IMR-90 (cell line): ENCODE measurements at regions not wholly inside any gene's neighbourhood (a gene's known extent, or its start where the extent isn't known, plus 50 kb on each side); places are given as distances from the start of the nearest gene placed in this dataset.

ENCODE experiments used
- ATAC-seq: fragments of 200-7000 bp; cut with Tn5 transposase; 2 replicates; pipeline ENCODE4 v1.9.1; 2020; ENCODE audit warnings: low read depth, mild to moderate bottlenecking, moderate library complexity
- BruUV-seq: library from RNA; stranded (reverse); fragments of 400-500 nt; replicated peaks from 2 replicates; lab custom pipeline; 2021; lab: Mats Ljungman, UMichigan
- CTCF ChIA-PET: fragments of 300-600 bp; formaldehyde crosslinking; extraction: SDS; loops from one replicate; lab custom pipeline; 2021; ENCODE audit warnings: antibody characterized with exemption; lab: Yijun Ruan, JAX
- POLR2A ChIA-PET: fragments of 300-600 bp; sonication (Branson Sonifier 250); formaldehyde crosslinking; loops from one replicate; lab custom pipeline; 2022; ENCODE audit warnings: antibody characterized with exemption; ENCODE audit not compliant: unreplicated experiment; lab: Charles Lee
- DNase-seq: peaks from one replicate; pipeline ENCODE4 v3.0.0; 2013
- H2AFZ ChIP-seq: replicated peaks from 2 replicates; pipeline ENCODE3; 2013; ENCODE audit warnings: low read length, mild to moderate bottlenecking; ENCODE audit not compliant: poor library complexity
- H2AK5ac ChIP-seq: 2 replicates; pipeline ENCODE4 v1.6.1; 2013; ENCODE audit warnings: low read depth, low read length, inconsistent platforms
- H2AK9ac ChIP-seq: replicated peaks from 2 replicates; pipeline ENCODE3; 2013; ENCODE audit warnings: mild to moderate bottlenecking, low read depth, low read length, moderate library complexity; ENCODE audit not compliant: poor library complexity
- H2BK120ac ChIP-seq: 2 replicates; pipeline ENCODE4 v1.6.1; 2013; ENCODE audit warnings: low read depth, low read length, inconsistent platforms
- H2BK15ac ChIP-seq: 3 replicates; pipeline ENCODE4 v1.6.1; 2013; ENCODE audit warnings: low read depth, low read length, inconsistent platforms
- H2BK20ac ChIP-seq: 2 replicates; pipeline ENCODE4 v1.6.1; 2013; ENCODE audit warnings: low read depth, mild to moderate bottlenecking, inconsistent platforms, low read length, moderate library complexity
- H2BK5ac ChIP-seq: 2 replicates; pipeline ENCODE4 v1.6.1; 2013; ENCODE audit warnings: mild to moderate bottlenecking, low read depth, low read length, inconsistent platforms; ENCODE audit not compliant: poor library complexity, severe bottlenecking
- H3K14ac ChIP-seq: replicated peaks from 2 replicates; pipeline ENCODE4 v1.6.1; 2013; ENCODE audit warnings: low read depth, low read length, inconsistent platforms
- H3K18ac ChIP-seq: 2 replicates; pipeline ENCODE4 v1.6.1; 2013; ENCODE audit warnings: low read depth, low read length, control low read depth
- H3K23ac ChIP-seq: 2 replicates; pipeline ENCODE4 v1.6.1; 2013; ENCODE audit warnings: low read depth, low read length, inconsistent platforms
- H3K27ac ChIP-seq: 2 replicates; pipeline ENCODE4 v1.5.1; 2013; ENCODE audit warnings: mild to moderate bottlenecking, control low read depth, low read length; ENCODE audit not compliant: insufficient read depth
- H3K27me3 ChIP-seq: 2 replicates; pipeline ENCODE4 v1.6.1; 2013; ENCODE audit warnings: low read length; ENCODE audit not compliant: control insufficient read depth, insufficient read depth
- H3K36me3 ChIP-seq: 2 replicates; pipeline ENCODE4 v1.6.1; 2013; ENCODE audit warnings: low read length, mixed read lengths; ENCODE audit not compliant: control insufficient read depth, insufficient read depth
- H3K4ac ChIP-seq: 2 replicates; pipeline ENCODE4 v1.6.1; 2013; ENCODE audit warnings: low read depth, low read length, inconsistent platforms
- H3K4me1 ChIP-seq: 2 replicates; pipeline ENCODE4 v1.6.1; 2013; ENCODE audit warnings: low read length, mixed read lengths; ENCODE audit not compliant: control insufficient read depth, insufficient read depth
- H3K4me2 ChIP-seq: 2 replicates; pipeline ENCODE4 v1.6.1; 2013; ENCODE audit warnings: low read depth, mild to moderate bottlenecking, control low read depth, low read length, moderate library complexity
- H3K4me3 ChIP-seq: 2 replicates; pipeline ENCODE4 v1.5.1; 2013; ENCODE audit warnings: low read depth, mild to moderate bottlenecking, control low read depth, low read length, moderate library complexity; ENCODE audit not compliant: insufficient read depth
- H3K56ac ChIP-seq: 2 replicates; pipeline ENCODE4 v1.6.1; 2013; ENCODE audit warnings: low read length, inconsistent platforms; ENCODE audit not compliant: insufficient read depth; ENCODE audit errors: extremely low read depth
- H3K79me1 ChIP-seq, 2 experiments: 2 replicates each; pipeline ENCODE4 v1.6.1; 2013; ENCODE audit warnings: low read length in 2 of 2, inconsistent platforms in 1 of 2, low read depth in 1 of 2
- H3K9ac ChIP-seq: 2 replicates; pipeline ENCODE4 v1.6.1; 2013; ENCODE audit warnings: low read depth, low read length, control low read depth
- H3K9me1 ChIP-seq: 2 replicates; pipeline ENCODE4 v1.6.1; 2013; ENCODE audit warnings: low read length, inconsistent platforms; ENCODE audit not compliant: insufficient read depth
- H3K9me3 ChIP-seq: 2 replicates; pipeline ENCODE4 v1.6.1; 2013; ENCODE audit warnings: low read length; ENCODE audit not compliant: control insufficient read depth, insufficient read depth
- H4K20me1 ChIP-seq: 2 replicates; pipeline ENCODE4 v1.6.1; 2013; ENCODE audit warnings: low read length, inconsistent platforms; ENCODE audit not compliant: insufficient read depth
- H4K5ac ChIP-seq: 2 replicates; pipeline ENCODE4 v1.6.1; 2013; ENCODE audit warnings: mild to moderate bottlenecking, low read depth, low read length, control low read depth
- H4K8ac ChIP-seq, 2 experiments: 2 replicates each; pipeline ENCODE4 v1.6.1; 2013; ENCODE audit warnings: low read depth in 2 of 2, low read length in 2 of 2, control low read depth in 1 of 2, inconsistent platforms in 1 of 2
- H4K91ac ChIP-seq: 2 replicates; pipeline ENCODE4 v1.6.1; 2013; ENCODE audit warnings: low read depth, low read length, inconsistent platforms; ENCODE audit not compliant: insufficient read depth
- BHLHE40 ChIP-seq: fragments of 150-350 bp; IDR thresholded peaks from 2 replicates; pipeline ENCODE4 v1.6.1; 2016; ENCODE audit warnings: mild to moderate bottlenecking, low read depth, low read length
- CTCF ChIP-seq: conservative IDR thresholded peaks from 2 replicates; pipeline ENCODE4 v1.5.1; 2012; ENCODE audit warnings: mild to moderate bottlenecking, low read depth, low read length, improper control_type of control experiment
- FOS ChIP-seq: fragments of 150-350 bp; IDR thresholded peaks from 2 replicates; pipeline ENCODE4 v1.6.1; 2016; ENCODE audit warnings: low read depth, low read length
- MAFK ChIP-seq: IDR thresholded peaks from 2 replicates; pipeline ENCODE4 v1.6.1; 2012; ENCODE audit warnings: low read depth, low read length, improper control_type of control experiment
- POLR2A ChIP-seq: IDR thresholded peaks from 2 replicates; pipeline ENCODE4 v1.6.1; 2012; ENCODE audit warnings: mild to moderate bottlenecking, low read depth, low read length
- SMC3 ChIP-seq: fragments of 150-350 bp; IDR thresholded peaks from 2 replicates; pipeline ENCODE4 v1.6.1; 2016; ENCODE audit warnings: low read depth, mild to moderate bottlenecking, antibody characterized with exemption, low read length, moderate library complexity
- USF2 ChIP-seq: fragments of 150-350 bp; IDR thresholded peaks from 2 replicates; pipeline ENCODE4 v1.6.1; 2017; ENCODE audit warnings: mild to moderate bottlenecking, antibody characterized with exemption, low read length, low read depth
- WGBS, 2 experiments: methylation state at CpG; one replicate each; pipeline versions ENCODE4 v1.1.5 to v1.1.7; 2013; ENCODE audit warnings: missing lambda C conversion rate in 2 of 2; ENCODE audit not compliant: insufficient read length in 1 of 2; ENCODE audit errors: extremely low coverage in 2 of 2; 5-methylcytosine and 5-hydroxymethylcytosine counted together
- dilution Hi-C: fragments of 300-500 bp; cut with HindIII; formaldehyde crosslinking; loops from one replicate; pipeline ENCODE4 v1.14.3; 2018; ENCODE audit warnings: low sequenced_read_pairs; ENCODE audit not compliant: unreplicated experiment
- in situ Hi-C: fragments of 300-500 bp; cut with MboI; formaldehyde crosslinking; loops from 3 replicates; pipeline ENCODE4 v1.14.3; 2019; ENCODE audit warnings: low sequenced_read_pairs, inconsistent platforms, mixed read lengths
- intact Hi-C: fragments of 100-400 bp; cut with micrococcal nuclease; formaldehyde crosslinking; loops from 2 replicates; pipeline ENCODE4 v1.10.0; 2022

GRCh38 chr12:97283297-97283696 lies 179.3 kb upstream of the RMST start:
- no peak overlapping the region for H2BK15ac ChIP-seq
- no peaks in the 10 kb centered on the region for H3K9me1 ChIP-seq
- ATAC-seq (no peak), DNase-seq (no peak)
- ChIA-PET POLR2A (no interaction called here), CTCF (interaction anchor here (1.0 kb wide), 1 partner anchor 11 kb away, joined by 5 read pairs; no protein-coding TSS in a partner anchor)
- no peaks in the 10 kb centered on the region for H3K79me1 ChIP-seq
- no peaks in the 10 kb centered on the region for H3K36me3 ChIP-seq
- BruUV-seq, result no TSS peak
- in situ Hi-C loops (no loop called here), intact Hi-C loops (no loop called here), dilution Hi-C loops (no loop called here)
- H3K4me2 ChIP-seq, result no peak overlapping the region
- no peak overlapping the region for H4K8ac ChIP-seq
- no peak overlapping the region for H2BK120ac ChIP-seq
- 68% methylated on average over 4 of the region's 8 CpGs; no CpG with 5 or more reads in 1 of the 2 experiments for WGBS, 2 experiments
- no peak overlapping the region for H3K27ac ChIP-seq
- H3K18ac ChIP-seq, result no peak overlapping the region
- TF ChIP-seq CTCF (no peak), USF2 (no peak), MAFK (no peak), FOS (no peak), POLR2A (no peak), SMC3 (no peak), BHLHE40 (no peak)
- H2AK9ac ChIP-seq, result no peak overlapping the region
- no peak overlapping the region for H3K56ac ChIP-seq
- no peak overlapping the region for H3K14ac ChIP-seq
- no peak overlapping the region for H2AFZ ChIP-seq
- no peak overlapping the region for H3K4ac ChIP-seq
- H2AK5ac ChIP-seq, result no peak overlapping the region
- H3K4me3 ChIP-seq, result no peak overlapping the region
- no peak overlapping the region for H2BK20ac ChIP-seq
- no peak overlapping the region for H3K23ac ChIP-seq
- no peak overlapping the region for H2BK5ac ChIP-seq
- peaks cover 5% of the 10 kb centered on the region; the same call in 1 of the 2 replicates for H3K9me3 ChIP-seq
- H3K9ac ChIP-seq, result no peak overlapping the region
- H3K27me3 ChIP-seq, result no peaks in the 10 kb centered on the region
- no peak overlapping the region for H4K5ac ChIP-seq
- H3K4me1 ChIP-seq, result no peaks in the 10 kb centered on the region
- no peak overlapping the region for H4K91ac ChIP-seq
- no peaks in the 10 kb centered on the region for H4K20me1 ChIP-seq
